Activated naive CD8-positive, alpha-beta T cell treated with anti-CD3 and anti-CD28 coated beads, Interleukin-2, amount 50 U/mL, for 24 hours (primary cell): ENCODE measurements at regions not wholly inside any gene's neighbourhood (a gene's known extent, or its start where the extent isn't known, plus 50 kb on each side); places are given as distances from the start of the nearest gene placed in this dataset.
"Not testable (repeated sequence)": the region's sequence is repeated elsewhere in the genome, so short reads cannot be mapped to it uniquely, and the experiment has no call there.

Experiments
- ATAC-seq: fragments of 150-1000 bp; cut with Tn5 transposase; one replicate; pipeline ENCODE4 v1.10.0; 2021
- DNase-seq: peaks from one replicate; pipeline ENCODE4 v3.0.0; 2021
- H3K27ac Mint-ChIP-seq: one replicate; pipeline ENCODE4 v1.8.0; 2021; ENCODE audit warnings: mild to moderate bottlenecking, mixed read lengths
- H3K27me3 Mint-ChIP-seq: one replicate; pipeline ENCODE4 v1.8.0; 2021; ENCODE audit warnings: mixed read lengths
- H3K36me3 Mint-ChIP-seq: one replicate; pipeline ENCODE4 v1.8.0; 2021; ENCODE audit warnings: low read depth, mixed read lengths
- H3K4me1 Mint-ChIP-seq: one replicate; pipeline ENCODE4 v1.8.0; 2021; ENCODE audit warnings: mixed read lengths
- H3K4me3 Mint-ChIP-seq: one replicate; pipeline ENCODE4 v1.8.0; 2021; ENCODE audit warnings: mild to moderate bottlenecking, moderate library complexity, mixed read lengths
- H3K9me3 Mint-ChIP-seq: one replicate; pipeline ENCODE4 v1.8.0; 2021; ENCODE audit warnings: mixed read lengths

DNA sequence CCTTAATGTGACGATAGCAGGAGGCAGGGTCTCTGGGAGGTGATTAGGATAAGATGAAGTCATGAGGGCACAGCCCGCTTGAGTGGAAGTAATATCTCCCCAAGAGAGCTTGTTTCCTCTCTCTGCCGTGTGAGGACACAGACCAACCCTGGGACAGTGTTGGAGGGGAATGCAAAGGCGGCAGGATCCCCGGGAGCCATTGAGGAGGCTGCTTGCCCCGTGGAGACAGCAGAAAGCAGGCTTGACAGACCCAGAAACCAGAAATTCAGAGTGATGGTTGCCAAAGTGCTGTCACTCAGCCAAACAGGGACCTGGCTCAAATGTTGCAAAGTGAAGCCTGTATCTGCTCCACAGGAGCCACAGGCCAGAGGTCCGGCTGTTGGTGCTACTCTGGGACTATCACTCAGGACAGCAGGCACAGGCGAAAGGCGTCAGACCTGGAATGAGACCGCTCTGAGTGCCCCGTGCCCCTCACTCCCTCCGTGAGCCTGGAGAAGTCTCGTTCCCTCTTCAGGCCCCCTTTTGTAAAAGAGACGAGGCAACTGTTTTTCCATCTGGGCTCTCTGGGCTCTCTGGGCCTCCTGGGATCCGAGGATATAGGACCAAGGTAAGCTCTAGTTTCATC, 96.6 kb upstream of the VANGL1 start:
- H3K36me3 Mint-ChIP-seq, result no peaks in the 10 kb centered on the region
- peaks cover 3% of the 10 kb centered on the region for H3K4me1 Mint-ChIP-seq
- ATAC-seq, result no peak
- DNase-seq, result no peak
- no peaks in the 10 kb centered on the region for H3K9me3 Mint-ChIP-seq
- no peak overlapping the region for H3K27ac Mint-ChIP-seq
- H3K4me3 Mint-ChIP-seq, result no peak overlapping the region
- no peaks in the 10 kb centered on the region for H3K27me3 Mint-ChIP-seq

DNA sequence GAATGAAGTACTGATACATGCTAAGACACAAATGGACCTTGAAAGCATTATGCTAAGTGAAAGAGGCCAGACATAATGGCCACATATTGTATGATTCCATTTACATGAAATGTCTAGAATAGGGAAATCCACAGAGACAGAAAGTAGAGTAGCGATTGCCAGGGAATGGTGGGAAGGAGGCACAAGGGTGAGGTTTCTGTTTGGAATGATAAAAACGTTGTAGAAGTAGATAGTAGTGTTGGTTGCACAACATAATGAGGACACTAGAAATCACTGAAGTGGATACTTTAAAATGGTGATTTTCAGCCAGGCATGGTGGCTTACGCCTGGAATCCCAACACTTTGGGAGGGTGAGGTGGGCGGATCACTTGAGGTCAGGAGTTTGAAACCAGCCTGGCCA, 97.6 kb upstream of the VANGL1 start:
- peaks cover 3% of the 10 kb centered on the region for H3K4me1 Mint-ChIP-seq
- no peak overlapping the region for H3K27ac Mint-ChIP-seq
- peaks cover 3% of the 10 kb centered on the region for H3K9me3 Mint-ChIP-seq
- ATAC-seq, result no peak
- peaks cover 1% of the 10 kb centered on the region for H3K27me3 Mint-ChIP-seq
- no peak for DNase-seq
- H3K4me3 Mint-ChIP-seq, result no peak overlapping the region
- no peaks in the 10 kb centered on the region for H3K36me3 Mint-ChIP-seq

DNA sequence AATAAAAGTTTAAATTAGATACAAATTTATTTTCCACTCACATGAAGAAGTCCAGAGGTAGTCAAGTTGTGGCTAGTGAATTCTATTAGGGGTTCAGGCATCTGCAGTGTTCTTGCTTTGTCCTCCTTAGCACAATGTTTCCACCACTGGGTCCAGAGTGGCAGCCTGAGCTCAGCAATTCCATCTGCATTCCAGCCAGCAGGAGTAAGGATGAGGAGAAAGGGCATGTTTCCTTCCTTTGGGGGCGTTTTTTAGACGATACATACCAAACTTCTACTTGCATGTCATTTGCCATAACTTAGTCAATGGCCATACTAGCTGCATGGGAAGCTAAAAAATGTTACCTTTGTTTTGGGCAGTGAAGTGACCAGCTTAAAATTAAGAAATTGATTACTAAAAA, 98.5 kb upstream of the VANGL1 start:
- ATAC-seq (no peak), DNase-seq (no peak)
- H3K27ac Mint-ChIP-seq, result no peak overlapping the region
- H3K4me1 Mint-ChIP-seq, result peaks cover 3% of the 10 kb centered on the region
- H3K27me3 Mint-ChIP-seq, result peaks cover 1% of the 10 kb centered on the region
- H3K9me3 Mint-ChIP-seq, result peaks cover 3% of the 10 kb centered on the region
- no peaks in the 10 kb centered on the region for H3K36me3 Mint-ChIP-seq
- H3K4me3 Mint-ChIP-seq, result no peak overlapping the region

DNA sequence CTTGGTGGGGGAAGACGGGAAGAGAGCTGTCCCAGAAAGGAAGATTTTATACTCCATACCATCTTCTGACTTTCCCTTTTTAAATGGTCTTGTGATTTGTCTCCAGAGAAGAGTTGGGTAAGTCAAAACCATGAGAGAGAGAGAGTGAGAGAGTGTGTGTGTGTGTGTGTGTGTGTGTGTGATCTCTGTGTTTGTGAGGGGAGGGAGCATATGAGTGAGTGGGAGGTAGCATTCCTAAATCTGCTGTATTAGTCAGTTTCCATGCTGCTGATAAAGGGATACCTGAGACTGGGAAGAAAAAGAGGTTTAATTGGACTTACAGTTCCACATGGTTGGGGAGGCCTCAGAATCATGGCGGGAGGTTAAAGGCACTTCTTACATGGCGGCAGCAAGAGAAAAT, 102.0 kb upstream of the VANGL1 start:
- H3K27ac Mint-ChIP-seq, result no peak overlapping the region
- no peaks in the 10 kb centered on the region for H3K4me1 Mint-ChIP-seq
- ATAC-seq, result no peak
- peaks cover 1% of the 10 kb centered on the region for H3K27me3 Mint-ChIP-seq
- no peaks in the 10 kb centered on the region for H3K36me3 Mint-ChIP-seq
- no peak overlapping the region for H3K4me3 Mint-ChIP-seq
- DNase-seq, result no peak
- peaks cover 3% of the 10 kb centered on the region for H3K9me3 Mint-ChIP-seq

DNA sequence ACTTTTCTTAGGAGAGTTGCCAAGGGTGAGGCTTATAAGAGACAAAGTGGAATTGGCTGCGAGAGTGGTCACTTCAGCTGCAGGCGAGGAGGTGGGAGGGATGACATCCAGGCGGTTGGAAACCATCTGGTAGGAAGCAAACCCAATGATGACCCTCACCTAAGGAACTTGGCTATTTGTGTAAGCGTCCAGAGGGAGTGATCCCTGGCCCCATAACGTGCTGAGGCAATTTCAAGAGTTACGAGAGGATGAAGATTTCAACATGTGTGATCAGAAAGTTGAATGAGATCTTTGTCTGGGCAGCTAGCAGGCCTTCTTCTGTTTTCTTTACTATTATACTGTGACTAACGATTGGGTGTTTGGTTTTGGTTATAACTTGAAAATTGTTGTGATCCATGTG, 102.7 kb upstream of the VANGL1 start:
- peaks cover 3% of the 10 kb centered on the region for H3K9me3 Mint-ChIP-seq
- peaks cover 1% of the 10 kb centered on the region for H3K27me3 Mint-ChIP-seq
- no peak overlapping the region for H3K27ac Mint-ChIP-seq
- ATAC-seq (no peak), DNase-seq (no peak)
- no peak overlapping the region for H3K4me3 Mint-ChIP-seq
- no peaks in the 10 kb centered on the region for H3K36me3 Mint-ChIP-seq
- H3K4me1 Mint-ChIP-seq, result no peaks in the 10 kb centered on the region

DNA sequence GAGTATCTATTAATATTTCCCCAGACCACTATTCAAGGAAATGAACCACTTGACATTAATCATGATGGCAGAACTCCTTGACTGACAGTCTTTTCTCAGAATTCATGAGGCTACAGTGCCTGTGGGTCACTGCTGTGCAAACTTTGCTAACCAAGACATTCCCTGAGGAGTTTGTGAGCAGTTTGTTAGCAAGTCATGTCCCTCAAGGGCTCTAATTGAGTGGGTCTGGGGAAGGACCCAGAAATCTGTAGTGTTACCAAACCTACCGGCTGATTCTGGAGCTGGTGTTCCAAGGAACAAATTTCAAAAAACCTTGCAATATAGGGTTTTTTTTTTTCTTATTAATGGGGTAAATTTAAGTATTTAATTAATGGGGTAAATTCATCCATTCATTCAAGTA, 103.2 kb upstream of the VANGL1 start:
- no peak for DNase-seq
- no peak for ATAC-seq
- Mint-ChIP-seq H3K36me3 (no peaks in the 10 kb centered on the region), H3K9me3 (peaks cover 3% of the 10 kb centered on the region), H3K27me3 (peaks cover 1% of the 10 kb centered on the region), H3K4me3 (no peak overlapping the region), H3K4me1 (no peaks in the 10 kb centered on the region), H3K27ac (no peak overlapping the region)

DNA sequence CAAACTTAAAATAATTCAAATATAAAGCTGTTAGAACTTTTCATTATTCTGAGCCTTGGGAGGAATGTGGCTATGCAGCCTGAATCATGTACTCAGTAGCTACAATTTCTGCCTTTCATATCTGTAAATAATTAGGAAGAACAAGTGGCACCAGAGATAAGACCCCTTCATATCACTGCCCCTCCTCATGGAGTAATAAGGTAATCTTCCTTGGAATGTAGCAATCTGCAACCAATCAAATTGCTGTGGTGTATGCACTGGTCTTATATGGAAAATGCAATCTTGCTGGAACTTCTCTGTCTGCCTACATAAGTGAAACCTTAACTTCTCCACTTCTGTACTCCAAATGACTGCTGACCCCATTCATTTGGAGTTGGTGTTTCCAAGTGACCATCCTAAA, 104.4 kb upstream of the VANGL1 start:
- DNase-seq (no peak), ATAC-seq (no peak)
- Mint-ChIP-seq H3K4me3 (no peak overlapping the region), H3K9me3 (peaks cover 3% of the 10 kb centered on the region), H3K27me3 (peaks cover 1% of the 10 kb centered on the region), H3K4me1 (no peaks in the 10 kb centered on the region), H3K36me3 (no peaks in the 10 kb centered on the region), H3K27ac (no peak overlapping the region)

DNA sequence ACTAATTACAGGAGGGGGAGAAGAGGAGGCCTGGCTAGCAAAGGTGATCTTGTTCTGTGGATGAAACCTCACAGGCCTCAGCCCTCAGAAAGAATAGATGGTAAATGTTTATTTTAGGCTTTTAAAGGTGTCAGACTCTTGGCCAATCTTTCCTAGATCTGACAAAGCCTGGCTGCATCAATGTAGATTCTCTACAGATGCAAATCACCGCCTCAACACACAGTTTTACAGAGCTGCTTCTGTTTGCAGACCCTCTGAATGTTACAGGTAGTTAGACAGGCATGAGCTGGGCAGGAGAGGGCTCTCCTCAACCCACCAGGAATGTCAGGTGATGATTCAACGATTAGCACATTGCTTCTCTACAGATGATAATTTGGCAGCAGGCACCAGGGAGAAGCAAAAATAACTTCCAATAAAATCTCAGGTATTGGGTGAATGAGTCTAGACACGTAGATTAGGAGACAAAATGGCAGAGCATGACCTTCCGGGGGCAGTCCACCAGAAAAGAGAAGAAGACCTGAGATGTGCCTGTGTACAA, 105.4 kb upstream of the VANGL1 start:
- H3K4me1 Mint-ChIP-seq, result peaks cover 2% of the 10 kb centered on the region
- ATAC-seq (no peak), DNase-seq (no peak)
- peaks cover 3% of the 10 kb centered on the region for H3K9me3 Mint-ChIP-seq
- no peak overlapping the region for H3K4me3 Mint-ChIP-seq
- no peak overlapping the region for H3K27ac Mint-ChIP-seq
- peaks cover 1% of the 10 kb centered on the region for H3K27me3 Mint-ChIP-seq
- no peaks in the 10 kb centered on the region for H3K36me3 Mint-ChIP-seq

DNA sequence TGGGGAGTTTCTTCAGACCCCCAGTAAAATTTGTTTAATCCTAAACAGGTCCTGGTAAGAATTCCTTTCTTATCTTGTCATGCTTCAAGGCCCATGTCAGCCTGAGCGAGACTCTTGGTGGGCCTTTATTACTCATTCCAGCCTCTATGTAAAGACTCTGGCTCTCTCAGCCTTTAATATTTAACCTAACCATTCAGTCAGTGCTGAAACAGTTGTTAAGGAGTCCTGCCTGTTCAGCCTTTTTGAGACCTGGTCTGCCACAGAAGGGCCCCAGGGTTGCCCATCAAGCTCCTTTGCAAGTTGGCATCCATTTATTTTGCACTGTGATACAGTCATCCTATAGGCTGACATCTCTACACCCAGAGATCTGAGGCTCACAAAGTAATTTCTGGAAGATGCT, 107.7 kb upstream of the VANGL1 start:
- H3K27ac Mint-ChIP-seq, result no peak overlapping the region
- no peak for ATAC-seq
- no peaks in the 10 kb centered on the region for H3K9me3 Mint-ChIP-seq
- H3K36me3 Mint-ChIP-seq, result no peaks in the 10 kb centered on the region
- peaks cover 2% of the 10 kb centered on the region for H3K4me1 Mint-ChIP-seq
- no peak for DNase-seq
- H3K4me3 Mint-ChIP-seq, result no peak overlapping the region
- no peaks in the 10 kb centered on the region for H3K27me3 Mint-ChIP-seq

DNA sequence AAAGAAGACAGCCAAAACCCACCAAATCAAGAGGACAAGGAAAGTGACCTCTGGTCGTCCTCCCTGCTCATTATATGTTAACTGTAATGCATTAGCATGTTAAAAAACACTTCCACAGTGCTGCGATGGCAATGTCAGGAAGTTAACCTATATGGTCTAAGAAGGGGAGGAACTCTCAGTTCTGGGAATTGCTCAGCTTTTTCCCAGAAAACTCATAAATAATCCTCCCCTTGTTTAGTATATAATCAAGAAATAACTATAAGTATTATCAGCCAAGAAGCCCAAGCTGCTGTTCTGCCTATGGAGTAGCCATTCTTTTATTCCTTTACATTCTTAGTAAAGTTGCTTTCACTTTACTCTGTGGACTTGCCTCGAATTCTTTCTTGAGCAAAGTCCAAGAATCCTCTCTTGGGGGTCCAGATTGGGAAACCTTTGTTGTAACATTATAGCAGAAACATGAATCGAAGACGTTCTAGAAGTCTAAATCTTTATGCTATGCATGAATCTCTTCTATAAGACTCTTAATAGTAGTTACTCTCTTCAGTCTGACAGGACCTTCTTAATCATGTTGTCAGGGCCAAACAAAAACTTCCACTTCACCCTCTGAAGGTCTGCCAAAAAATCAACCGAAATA, 110.0 kb upstream of the VANGL1 start:
- Mint-ChIP-seq H3K27me3 (no peaks in the 10 kb centered on the region), H3K4me3 (no peak overlapping the region), H3K4me1 (peaks cover 2% of the 10 kb centered on the region), H3K9me3 (no peaks in the 10 kb centered on the region), H3K27ac (no peak overlapping the region), H3K36me3 (no peaks in the 10 kb centered on the region)
- DNase-seq (no peak), ATAC-seq (no peak)

DNA sequence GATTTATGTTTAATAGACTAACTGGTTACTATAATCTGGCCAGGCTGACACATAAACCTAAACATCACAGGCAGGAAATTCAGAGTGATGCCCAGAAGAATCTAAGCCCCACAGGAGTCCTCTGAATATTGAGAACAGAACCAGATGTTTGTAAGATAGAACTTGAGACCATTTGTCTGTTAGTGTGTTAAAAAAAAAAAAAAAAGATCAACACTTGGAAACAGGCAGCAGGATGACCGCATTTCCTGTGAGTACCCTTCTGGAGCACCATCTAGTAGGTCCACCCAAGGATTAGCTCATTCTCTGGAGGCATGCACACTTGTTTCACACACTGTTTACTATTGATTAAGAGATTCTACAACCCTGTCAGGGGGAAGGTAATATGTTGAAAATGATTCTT, 111.4 kb upstream of the VANGL1 start:
- Mint-ChIP-seq H3K4me3 (no peak overlapping the region), H3K36me3 (no peaks in the 10 kb centered on the region), H3K27me3 (no peaks in the 10 kb centered on the region), H3K4me1 (peaks cover 2% of the 10 kb centered on the region), H3K9me3 (no peaks in the 10 kb centered on the region), H3K27ac (no peak overlapping the region)
- ATAC-seq (no peak), DNase-seq (no peak)

DNA sequence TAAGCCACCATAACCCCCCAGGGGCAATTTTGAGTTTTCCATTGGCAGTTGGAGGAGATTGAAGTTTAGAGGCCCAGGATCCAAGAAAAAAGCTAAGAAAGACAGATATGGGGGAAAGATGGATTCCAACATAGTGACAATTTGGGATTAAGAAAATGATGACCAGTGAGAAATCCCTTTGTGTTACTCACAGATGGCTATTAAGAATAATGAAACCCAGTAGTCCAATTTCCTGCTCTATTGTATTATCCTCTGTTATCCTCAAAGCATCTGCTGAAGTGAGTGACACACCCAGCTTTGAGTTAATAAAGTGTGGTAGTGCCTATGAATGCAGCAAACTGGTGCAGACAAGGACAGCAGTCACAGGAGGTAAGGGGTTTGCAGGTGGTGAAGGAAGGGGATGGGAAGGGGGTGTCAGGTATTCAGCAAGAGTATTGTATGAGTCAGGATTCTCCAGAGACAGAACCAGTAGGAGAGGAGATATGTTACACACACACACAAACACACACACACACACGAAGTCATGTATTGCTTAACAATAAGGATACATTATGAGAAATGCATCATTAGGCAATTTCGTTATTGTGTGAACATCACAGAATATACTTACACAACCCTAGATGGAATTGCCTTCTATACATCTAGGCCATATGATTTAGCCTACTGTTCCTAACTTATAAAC, 112.4 kb upstream of the VANGL1 start:
- no peak for ATAC-seq
- Mint-ChIP-seq H3K27me3 (no peaks in the 10 kb centered on the region), H3K4me1 (peaks cover 2% of the 10 kb centered on the region), H3K27ac (no peak overlapping the region), H3K9me3 (no peaks in the 10 kb centered on the region), H3K4me3 (no peak overlapping the region), H3K36me3 (no peaks in the 10 kb centered on the region)
- no peak for DNase-seq

DNA sequence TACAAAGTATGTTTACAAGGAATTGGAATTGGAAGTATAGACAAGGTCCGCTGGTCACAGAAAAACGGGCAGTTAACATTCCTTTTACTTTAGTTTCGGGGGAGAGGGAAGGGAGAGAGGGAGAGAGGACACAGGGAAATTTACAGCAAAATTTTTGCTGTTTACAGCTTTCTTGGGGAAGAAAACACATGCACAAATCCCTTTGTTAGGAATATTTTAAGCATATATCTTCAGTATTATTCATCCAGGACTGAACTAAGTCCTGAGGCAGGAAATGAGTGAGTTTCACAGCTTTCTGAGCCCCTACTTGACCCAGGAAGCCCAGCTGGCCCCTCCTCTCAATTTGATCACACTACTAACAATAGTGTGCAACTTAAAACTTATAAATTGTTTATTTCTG, 113.4 kb upstream of the VANGL1 start:
- H3K4me3 Mint-ChIP-seq, H3K36me3 Mint-ChIP-seq, H3K9me3 Mint-ChIP-seq, ATAC-seq, H3K27me3 Mint-ChIP-seq, H3K4me1 Mint-ChIP-seq, H3K27ac Mint-ChIP-seq, DNase-seq: not testable (repeated sequence)

DNA sequence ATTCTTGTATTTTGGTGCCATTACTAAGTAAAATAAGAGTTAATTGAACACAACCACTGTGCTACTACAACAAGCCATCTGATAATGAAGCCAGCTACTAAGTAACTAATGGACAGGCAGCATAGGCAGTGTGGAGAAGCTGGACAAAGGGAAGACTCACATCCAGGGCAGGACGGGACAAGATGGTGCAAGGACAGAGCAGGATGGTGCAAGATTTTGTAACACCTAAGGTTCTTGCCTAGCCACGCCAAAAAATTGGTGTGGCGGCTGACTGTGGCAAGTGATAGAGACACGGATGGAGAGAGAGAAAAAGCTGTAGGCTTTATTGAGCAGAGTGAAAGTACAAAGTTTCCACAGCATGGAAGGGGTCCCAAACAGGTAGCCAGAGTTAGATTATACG, 114.0 kb upstream of the VANGL1 start:
- Mint-ChIP-seq H3K36me3 (no peaks in the 10 kb centered on the region), H3K27me3 (no peaks in the 10 kb centered on the region), H3K9me3 (no peaks in the 10 kb centered on the region), H3K4me3 (no peak overlapping the region), H3K4me1 (peaks cover 2% of the 10 kb centered on the region), H3K27ac (no peak overlapping the region)
- no peak for DNase-seq
- no peak for ATAC-seq

DNA sequence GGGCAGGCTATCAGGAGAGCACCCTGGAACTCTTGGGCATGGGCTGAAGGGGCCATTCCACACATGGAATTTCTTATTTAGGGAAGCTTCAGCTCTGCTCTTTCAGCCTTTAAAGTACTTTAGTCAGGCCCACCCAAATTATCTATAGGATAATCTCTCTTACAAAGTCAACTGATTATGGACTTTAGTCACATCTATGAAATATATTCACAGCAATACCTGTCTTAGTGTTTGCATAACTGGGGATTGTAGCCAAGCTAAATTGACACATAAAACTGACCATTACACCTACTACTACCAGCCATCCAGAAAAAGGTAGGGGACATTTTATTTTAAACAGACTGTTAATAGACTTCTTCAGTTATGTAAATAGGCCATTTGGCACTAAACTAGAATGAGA, 114.9 kb upstream of the VANGL1 start:
- DNase-seq, result no peak
- no peaks in the 10 kb centered on the region for H3K9me3 Mint-ChIP-seq
- no peak overlapping the region for H3K27ac Mint-ChIP-seq
- no peak for ATAC-seq
- H3K36me3 Mint-ChIP-seq, result no peaks in the 10 kb centered on the region
- H3K27me3 Mint-ChIP-seq, result no peaks in the 10 kb centered on the region
- no peak overlapping the region for H3K4me3 Mint-ChIP-seq
- H3K4me1 Mint-ChIP-seq, result peaks cover 2% of the 10 kb centered on the region
